DND-41 (cell line): ENCODE measurements at regions not wholly inside any gene's neighbourhood (a gene's known extent, or its start where the extent isn't known, plus 50 kb on each side); places are given as distances from the start of the nearest gene placed in this dataset.

ENCODE experiments used
- CTCF ChIP-seq: IDR thresholded peaks from 2 replicates; pipeline ENCODE4 v1.5.1; 2012; ENCODE audit warnings: borderline replicate concordance, low read length, moderate library complexity, mild to moderate bottlenecking; ENCODE audit not compliant: poor library complexity, severe bottlenecking; ENCODE audit errors: extremely low read depth
- EZH2 ChIP-seq: IDR thresholded peaks from 3 replicates; pipeline ENCODE4 v1.6.1; 2012; ENCODE audit warnings: borderline replicate concordance, low read depth, mild to moderate bottlenecking, moderate library complexity, low read length, inconsistent platforms; ENCODE audit not compliant: severe bottlenecking

GRCh38 chr5:107241841-107242240 lies 428.9 kb downstream of the EFNA5 start:
- TF ChIP-seq CTCF = no peak
- TF ChIP-seq EZH2 = no peak
